ENCODE measurements at regions not wholly inside any gene's neighbourhood (a gene's known extent, or its start where the extent isn't known, plus 50 kb on each side); places are given as distances from the start of the nearest gene placed in this dataset.

DNA sequence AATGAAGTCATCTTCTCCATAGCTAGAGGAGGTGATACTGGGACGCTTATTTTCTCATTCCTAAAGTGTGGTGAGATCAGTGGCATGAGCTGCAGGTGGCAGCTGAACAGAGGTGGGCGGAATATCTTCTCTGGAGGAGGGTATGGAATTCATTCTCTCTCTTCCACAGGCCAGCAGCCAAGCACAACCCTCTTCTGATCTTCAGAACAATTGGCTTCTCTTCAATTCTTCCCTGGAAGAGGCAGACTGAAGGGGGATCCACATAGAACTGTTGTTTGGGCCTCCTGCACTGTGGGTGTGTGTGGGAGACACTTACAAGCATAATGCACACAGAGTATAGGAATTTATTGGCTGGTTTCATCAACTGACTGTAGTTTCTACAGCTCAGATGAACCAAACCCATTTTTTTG, 180.4 kb upstream of the RASGEF1B start:
- Histone ChIP-seq H3K4me3 (no peak overlapping the region), H3K27me3 (no peaks in the 10 kb centered on the region), H3K9me3 (peaks cover 0 to 8% (median 0%) of the 10 kb centered on the region in 11 donors), H3K36me3 (no peaks in the 10 kb centered on the region), H3K4me1 (peaks cover 0 to 16% (median 8%) of the 10 kb centered on the region in 9 donors), H3K27ac (no peak overlapping the region)
- peak in 1 of 8 donors; percentile 39 for ATAC-seq
- TF ChIP-seq, protein P1, sequence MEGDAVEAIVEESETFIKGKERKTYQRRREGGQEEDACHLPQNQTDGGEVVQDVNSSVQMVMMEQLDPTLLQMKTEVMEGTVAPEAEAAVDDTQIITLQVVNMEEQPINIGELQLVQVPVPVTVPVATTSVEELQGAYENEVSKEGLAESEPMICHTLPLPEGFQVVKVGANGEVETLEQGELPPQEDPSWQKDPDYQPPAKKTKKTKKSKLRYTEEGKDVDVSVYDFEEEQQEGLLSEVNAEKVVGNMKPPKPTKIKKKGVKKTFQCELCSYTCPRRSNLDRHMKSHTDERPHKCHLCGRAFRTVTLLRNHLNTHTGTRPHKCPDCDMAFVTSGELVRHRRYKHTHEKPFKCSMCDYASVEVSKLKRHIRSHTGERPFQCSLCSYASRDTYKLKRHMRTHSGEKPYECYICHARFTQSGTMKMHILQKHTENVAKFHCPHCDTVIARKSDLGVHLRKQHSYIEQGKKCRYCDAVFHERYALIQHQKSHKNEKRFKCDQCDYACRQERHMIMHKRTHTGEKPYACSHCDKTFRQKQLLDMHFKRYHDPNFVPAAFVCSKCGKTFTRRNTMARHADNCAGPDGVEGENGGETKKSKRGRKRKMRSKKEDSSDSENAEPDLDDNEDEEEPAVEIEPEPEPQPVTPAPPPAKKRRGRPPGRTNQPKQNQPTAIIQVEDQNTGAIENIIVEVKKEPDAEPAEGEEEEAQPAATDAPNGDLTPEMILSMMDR (IDR thresholded peaks at IDR 0.05), result no peak
- WGBS, 2 donors, result 54 to 62% methylated on average over 2 of the region's 2 CpGs
- intact Hi-C loops (cut with DNase I), result no loop called here
- no peak for DNase-seq

DNA sequence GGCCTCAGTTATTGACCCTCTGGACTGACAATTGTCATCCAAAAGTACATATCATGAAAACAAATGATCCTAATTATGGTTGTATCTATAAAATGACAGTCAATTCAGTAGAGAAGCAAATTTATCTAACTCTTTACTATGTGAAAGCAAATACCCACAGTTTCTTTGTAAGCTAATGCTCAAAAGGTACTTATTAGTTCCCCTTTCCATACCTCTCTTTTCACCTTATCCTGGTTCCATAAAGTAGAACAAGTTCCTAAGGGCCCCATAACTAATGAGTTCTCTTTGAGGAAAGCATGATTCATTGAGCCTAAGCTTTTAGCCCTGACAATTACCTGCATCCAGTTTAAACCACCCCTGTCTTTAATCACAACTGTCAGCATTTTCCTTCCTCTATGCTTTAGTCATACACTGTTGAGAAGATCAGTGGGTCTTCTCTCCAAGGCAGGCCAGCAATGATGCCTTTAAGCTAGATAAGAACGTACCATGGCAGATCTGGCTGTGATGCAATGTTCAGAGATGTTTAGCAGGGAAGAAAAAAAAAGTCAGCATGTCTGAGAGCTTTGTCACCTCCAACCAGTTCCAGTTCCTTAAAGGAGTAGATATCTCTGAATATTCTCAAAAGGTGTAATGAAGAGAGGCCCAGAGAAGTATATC, 179.7 kb upstream of the RASGEF1B start:
- H3K4me3 ChIP-seq, result no peak overlapping the region
- peaks cover 0 to 16% (median 8%) of the 10 kb centered on the region in 9 donors for H3K4me1 ChIP-seq
- 65 to 79% methylated on average over 1 of the region's 1 CpG for WGBS, 2 donors
- intact Hi-C loops (cut with DNase I), result no loop called here
- no peak overlapping the region for H3K27ac ChIP-seq
- TF ChIP-seq, protein P1 (IDR thresholded peaks at IDR 0.05), result no peak
- ATAC-seq (no peak), DNase-seq (no peak)
- peaks cover 0 to 1% (median 0%) of the 10 kb centered on the region in 11 donors for H3K9me3 ChIP-seq
- H3K36me3 ChIP-seq, result no peaks in the 10 kb centered on the region
- H3K27me3 ChIP-seq, result no peaks in the 10 kb centered on the region

DNA sequence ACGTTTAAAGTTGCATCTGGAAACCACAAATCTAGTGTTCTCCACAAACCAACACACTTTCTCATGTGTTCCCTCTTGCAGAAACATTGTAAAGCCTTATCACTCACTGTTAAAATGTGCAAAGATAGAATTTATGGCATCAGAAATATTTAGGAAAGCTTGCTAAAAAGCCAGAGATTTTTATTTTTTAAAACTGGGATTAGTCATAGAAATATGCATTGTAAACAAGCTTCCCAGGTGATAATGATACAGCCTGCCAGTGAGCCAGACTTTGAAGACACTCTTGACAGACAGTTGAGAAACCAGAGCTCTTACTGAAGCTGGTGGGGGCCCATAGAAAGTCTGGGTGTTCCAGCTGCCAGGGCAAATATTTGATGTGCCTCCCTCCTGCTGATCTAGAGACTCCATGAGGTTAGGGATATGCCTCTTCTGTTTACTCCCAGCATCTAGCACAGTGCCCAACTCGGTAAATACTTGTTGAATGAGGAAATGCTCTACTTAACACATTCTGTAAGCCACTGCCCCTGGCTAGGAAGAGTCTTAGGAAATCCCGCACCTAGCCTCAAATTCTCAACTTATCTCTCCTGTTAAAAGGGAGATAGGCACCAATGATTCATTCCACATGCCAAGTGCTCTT, 179.0 kb upstream of the RASGEF1B start:
- H3K4me3 ChIP-seq, result no peak overlapping the region
- DNase-seq (no peak), ATAC-seq (no peak)
- H3K36me3 ChIP-seq, result no peaks in the 10 kb centered on the region
- TF ChIP-seq, protein P1 (IDR thresholded peaks at IDR 0.05), result no peak
- H3K27ac ChIP-seq, result no peak overlapping the region
- 47 to 48% methylated on average over 3 of the region's 3 CpGs for WGBS, 2 donors
- H3K4me1 ChIP-seq, result peaks cover 0 to 16% (median 8%) of the 10 kb centered on the region in 9 donors
- no peaks in the 10 kb centered on the region for H3K27me3 ChIP-seq
- intact Hi-C loops (cut with DNase I), result no loop called here
- no peaks in the 10 kb centered on the region for H3K9me3 ChIP-seq

DNA sequence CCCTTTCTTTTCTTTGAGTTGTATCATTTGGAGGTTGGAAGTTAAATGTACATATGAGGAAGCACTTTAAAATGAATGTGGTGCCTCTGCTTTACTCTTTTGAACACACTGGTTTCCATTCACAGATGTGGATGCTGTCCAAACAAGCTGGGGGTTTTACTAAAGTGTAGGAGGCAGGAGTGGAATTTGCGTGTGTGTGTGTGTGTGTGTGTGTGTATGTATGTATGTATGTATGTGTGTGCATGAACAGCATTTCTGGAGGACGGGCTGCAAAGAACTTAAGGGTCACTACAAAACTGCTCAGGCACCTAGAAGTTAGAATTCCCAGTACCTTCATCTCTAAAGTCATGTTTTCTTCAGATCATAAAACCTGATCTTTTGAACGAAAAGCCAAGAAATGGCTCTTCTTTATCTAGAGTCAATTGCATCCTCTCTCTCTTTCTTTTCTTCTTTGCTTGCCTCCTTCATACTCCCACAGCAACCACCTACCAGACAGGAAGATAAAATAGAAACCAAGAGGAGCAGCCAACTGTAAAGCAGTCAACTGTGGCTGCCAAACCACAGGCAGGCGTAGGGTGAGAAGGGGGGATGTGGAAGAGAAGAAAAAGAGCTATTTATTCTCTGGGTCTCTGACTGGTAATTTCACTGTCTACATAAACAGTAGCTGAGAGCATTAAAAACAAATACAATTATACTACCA, 177.0 kb upstream of the RASGEF1B start:
- no peaks in the 10 kb centered on the region for H3K36me3 ChIP-seq
- peak in 1 of 8 donors; percentile 57 for ATAC-seq
- TF ChIP-seq, protein P1 (IDR thresholded peaks at IDR 0.05), result no peak
- intact Hi-C loops (cut with DNase I), result no loop called here
- no peaks in the 10 kb centered on the region for H3K9me3 ChIP-seq
- WGBS, 2 donors, result 63 to 67% methylated on average over 4 of the region's 4 CpGs
- H3K27ac ChIP-seq, result no peak overlapping the region
- peaks cover 0 to 16% (median 8%) of the 10 kb centered on the region in 9 donors for H3K4me1 ChIP-seq
- no peak for DNase-seq
- H3K4me3 ChIP-seq, result no peak overlapping the region
- no peaks in the 10 kb centered on the region for H3K27me3 ChIP-seq

Data from heart right ventricle (tissue), 16 donors.